ENCODE measurements at regions not wholly inside any gene's neighbourhood (a gene's known extent, or its start where the extent isn't known, plus 50 kb on each side); places are given as distances from the start of the nearest gene placed in this dataset.

DNA sequence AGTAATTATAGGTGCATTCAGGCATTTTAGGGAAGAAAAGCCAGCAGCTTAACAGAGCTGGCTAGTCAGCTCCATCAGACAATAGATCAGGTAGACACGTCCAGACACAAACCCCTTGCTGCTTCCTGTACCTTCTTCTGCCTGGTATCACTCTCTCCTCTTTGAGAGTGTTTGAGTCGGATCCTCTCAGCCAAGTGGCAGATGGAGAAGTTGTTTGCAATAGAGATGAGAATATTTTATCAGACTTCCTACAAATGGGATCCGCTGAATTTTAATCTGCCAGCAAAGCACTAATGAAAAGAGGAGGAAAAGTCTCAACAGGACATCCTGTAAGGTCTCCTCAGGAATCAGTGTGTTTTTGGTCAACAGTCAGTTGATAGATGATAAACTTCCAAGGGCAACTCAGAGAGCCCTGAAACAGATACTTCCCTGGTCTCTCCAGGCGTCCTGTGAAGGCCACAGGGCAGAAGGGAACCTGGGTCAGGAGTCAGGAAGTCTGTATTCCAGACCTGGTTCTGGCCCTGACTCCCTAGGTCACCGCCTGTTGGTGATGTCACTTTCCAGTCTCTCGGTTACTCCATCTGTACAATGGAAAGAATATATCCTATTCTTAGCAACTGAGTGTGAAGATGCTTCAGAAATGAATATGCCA is 62.1 kb upstream of the PROX1 start:
- Histone ChIP-seq H3K27ac (ENCODE audit: low read depth, low read length) (no peak overlapping the region), H3K4me3 (ENCODE audit: low read depth in 1 of 2, low read length in 2 of 2) (no peak overlapping the region), H3K4me1 (ENCODE audit: control insufficient read depth in 1 of 2, insufficient read depth in 2 of 2, low read length in 2 of 2) (no peaks in the 10 kb centered on the region), H3K9ac (ENCODE audit: low read depth in 1 of 2, low read length in 2 of 2) (no peak overlapping the region), H3K27me3 (ENCODE audit: control insufficient read depth in 1 of 2, insufficient read depth in 2 of 2, low read length in 2 of 2) (no peaks in the 10 kb centered on the region), H3K36me3 (ENCODE audit: control insufficient read depth in 1 of 2, insufficient read depth in 2 of 2, low read length in 2 of 2) (no peaks in the 10 kb centered on the region), H3K9me3 (ENCODE audit: control insufficient read depth in 1 of 2, low read length in 2 of 2) (no peaks in the 10 kb centered on the region)

DNA sequence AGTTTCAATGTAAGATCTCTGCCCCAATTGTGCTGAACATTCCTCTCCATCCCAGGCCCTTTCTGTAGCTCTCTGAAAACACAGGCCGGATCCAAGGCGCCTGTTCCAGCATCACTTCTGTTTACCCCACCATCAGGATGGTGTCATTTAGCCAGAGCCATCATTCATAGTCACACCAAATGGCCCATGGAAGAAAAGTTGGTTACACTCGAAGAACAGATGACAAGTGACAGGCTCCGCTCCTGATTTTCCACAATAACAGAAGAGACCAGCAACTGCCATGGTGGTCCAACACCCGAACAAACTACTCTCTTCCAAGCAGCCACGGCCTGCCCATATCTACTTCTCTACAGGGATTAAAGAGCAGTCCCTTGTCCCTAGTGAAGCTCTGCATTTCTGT is 59.9 kb upstream of the PROX1 start:
- no peaks in the 10 kb centered on the region for H3K9me3 ChIP-seq (ENCODE audit: control insufficient read depth in 1 of 2, low read length in 2 of 2)
- H3K4me3 ChIP-seq (ENCODE audit: low read depth in 1 of 2, low read length in 2 of 2), result no peak overlapping the region
- no peaks in the 10 kb centered on the region for H3K36me3 ChIP-seq (ENCODE audit: control insufficient read depth in 1 of 2, insufficient read depth in 2 of 2, low read length in 2 of 2)
- no peak overlapping the region for H3K9ac ChIP-seq (ENCODE audit: low read depth in 1 of 2, low read length in 2 of 2)
- H3K27me3 ChIP-seq (ENCODE audit: control insufficient read depth in 1 of 2, insufficient read depth in 2 of 2, low read length in 2 of 2), result no peaks in the 10 kb centered on the region
- H3K27ac ChIP-seq (ENCODE audit: low read depth, low read length), result no peak overlapping the region
- H3K4me1 ChIP-seq (ENCODE audit: control insufficient read depth in 1 of 2, insufficient read depth in 2 of 2, low read length in 2 of 2), result no peaks in the 10 kb centered on the region

- no peak overlapping the region for H3K4me3 ChIP-seq (ENCODE audit: low read depth in 1 of 2, low read length in 2 of 2)
- H3K9me3 ChIP-seq (ENCODE audit: control insufficient read depth in 1 of 2, low read length in 2 of 2), result no peaks in the 10 kb centered on the region
- H3K27ac ChIP-seq (ENCODE audit: low read depth, low read length), result no peak overlapping the region
- H3K9ac ChIP-seq (ENCODE audit: low read depth in 1 of 2, low read length in 2 of 2), result no peak overlapping the region
- H3K4me1 ChIP-seq (ENCODE audit: control insufficient read depth in 1 of 2, insufficient read depth in 2 of 2, low read length in 2 of 2), result no peaks in the 10 kb centered on the region
- no peaks in the 10 kb centered on the region for H3K36me3 ChIP-seq (ENCODE audit: control insufficient read depth in 1 of 2, insufficient read depth in 2 of 2, low read length in 2 of 2)
- H3K27me3 ChIP-seq (ENCODE audit: control insufficient read depth in 1 of 2, insufficient read depth in 2 of 2, low read length in 2 of 2), result no peaks in the 10 kb centered on the region
Observed at GRCh38 chr1:213929398-213929797, 58.4 kb upstream of the PROX1 start.

- H3K27ac ChIP-seq (ENCODE audit: low read depth, low read length), result no peak overlapping the region
- no peak overlapping the region for H3K9ac ChIP-seq (ENCODE audit: low read depth in 1 of 2, low read length in 2 of 2)
Observed at GRCh38 chr1:213931836-213932235, 55.9 kb upstream of the PROX1 start.

GRCh38 chr1:213933336-213933735 is 54.4 kb upstream of the PROX1 start:
- no peaks in the 10 kb centered on the region for H3K4me1 ChIP-seq (ENCODE audit: control insufficient read depth in 1 of 2, insufficient read depth in 2 of 2, low read length in 2 of 2)

More at GRCh38 chr1:213931836-213932235, 55.9 kb upstream of the PROX1 start:
- H3K4me3 ChIP-seq (ENCODE audit: low read depth in 1 of 2, low read length in 2 of 2), result no peak overlapping the region
- H3K27me3 ChIP-seq (ENCODE audit: control insufficient read depth in 1 of 2, insufficient read depth in 2 of 2, low read length in 2 of 2), result no peaks in the 10 kb centered on the region
- no peaks in the 10 kb centered on the region for H3K9me3 ChIP-seq (ENCODE audit: control insufficient read depth in 1 of 2, low read length in 2 of 2)
- H3K36me3 ChIP-seq (ENCODE audit: control insufficient read depth in 1 of 2, insufficient read depth in 2 of 2, low read length in 2 of 2), result no peaks in the 10 kb centered on the region
- H3K4me1 ChIP-seq (ENCODE audit: control insufficient read depth in 1 of 2, insufficient read depth in 2 of 2, low read length in 2 of 2), result no peaks in the 10 kb centered on the region

DNA sequence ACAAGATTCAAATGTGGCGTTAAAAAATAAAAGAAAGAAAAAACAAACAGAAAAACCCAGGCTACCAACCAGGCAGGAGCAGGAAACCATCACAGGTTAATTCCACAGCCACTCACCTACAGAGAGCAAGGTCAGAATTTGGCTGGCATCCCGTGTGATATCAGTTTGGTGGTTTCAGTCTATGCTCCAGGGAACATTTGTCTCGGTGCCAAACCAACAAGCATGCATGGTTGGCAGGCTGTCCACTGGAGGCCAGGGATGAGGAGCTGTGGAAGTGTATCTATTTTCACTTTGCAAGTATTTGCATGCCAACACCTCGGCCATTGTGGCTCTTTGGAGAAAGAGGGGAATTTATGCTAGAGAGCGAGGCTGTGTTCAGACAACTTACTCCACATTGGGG is 53.1 kb upstream of the PROX1 start:
- no peak overlapping the region for H3K9ac ChIP-seq (ENCODE audit: low read depth in 1 of 2, low read length in 2 of 2)
- no peak overlapping the region for H3K27ac ChIP-seq (ENCODE audit: low read depth, low read length)
- H3K36me3 ChIP-seq (ENCODE audit: control insufficient read depth in 1 of 2, insufficient read depth in 2 of 2, low read length in 2 of 2), result no peaks in the 10 kb centered on the region
- no peaks in the 10 kb centered on the region for H3K9me3 ChIP-seq (ENCODE audit: control insufficient read depth in 1 of 2, low read length in 2 of 2)
- no peak overlapping the region for H3K4me3 ChIP-seq (ENCODE audit: low read depth in 1 of 2, low read length in 2 of 2)
- H3K27me3 ChIP-seq (ENCODE audit: control insufficient read depth in 1 of 2, insufficient read depth in 2 of 2, low read length in 2 of 2), result no peaks in the 10 kb centered on the region
- H3K4me1 ChIP-seq (ENCODE audit: control insufficient read depth in 1 of 2, insufficient read depth in 2 of 2, low read length in 2 of 2), result no peaks in the 10 kb centered on the region

More at GRCh38 chr1:213933336-213933735, 54.4 kb upstream of the PROX1 start:
- H3K27me3 ChIP-seq (ENCODE audit: control insufficient read depth in 1 of 2, insufficient read depth in 2 of 2, low read length in 2 of 2), result no peaks in the 10 kb centered on the region
- H3K36me3 ChIP-seq (ENCODE audit: control insufficient read depth in 1 of 2, insufficient read depth in 2 of 2, low read length in 2 of 2), result no peaks in the 10 kb centered on the region
- H3K9ac ChIP-seq (ENCODE audit: low read depth in 1 of 2, low read length in 2 of 2), result no peak overlapping the region
- H3K9me3 ChIP-seq (ENCODE audit: control insufficient read depth in 1 of 2, low read length in 2 of 2), result no peaks in the 10 kb centered on the region
- H3K27ac ChIP-seq (ENCODE audit: low read depth, low read length), result no peak overlapping the region
- H3K4me3 ChIP-seq (ENCODE audit: low read depth in 1 of 2, low read length in 2 of 2), result no peak overlapping the region

- no peaks in the 10 kb centered on the region for H3K36me3 ChIP-seq (ENCODE audit: control insufficient read depth in 1 of 2, insufficient read depth in 2 of 2, low read length in 2 of 2)
- H3K27ac ChIP-seq (ENCODE audit: low read depth, low read length), result no peak overlapping the region
- no peaks in the 10 kb centered on the region for H3K9me3 ChIP-seq (ENCODE audit: control insufficient read depth in 1 of 2, low read length in 2 of 2)
- H3K27me3 ChIP-seq (ENCODE audit: control insufficient read depth in 1 of 2, insufficient read depth in 2 of 2, low read length in 2 of 2), result no peaks in the 10 kb centered on the region
- H3K4me3 ChIP-seq (ENCODE audit: low read depth in 1 of 2, low read length in 2 of 2), result no peak overlapping the region
- no peaks in the 10 kb centered on the region for H3K4me1 ChIP-seq (ENCODE audit: control insufficient read depth in 1 of 2, insufficient read depth in 2 of 2, low read length in 2 of 2)
- no peak overlapping the region for H3K9ac ChIP-seq (ENCODE audit: low read depth in 1 of 2, low read length in 2 of 2)
Observed at GRCh38 chr1:213936571-213936970, 51.2 kb upstream of the PROX1 start.

Data from duodenal mucosa (tissue), 2 donors.